Fibroblast of upper back skin (primary cell): ENCODE measurements at regions not wholly inside any gene's neighbourhood (a gene's known extent, or its start where the extent isn't known, plus 50 kb on each side); places are given as distances from the start of the nearest gene placed in this dataset.

Source experiments
- DNase-seq: peaks from one replicate; pipeline ENCODE4 v3.0.0-alpha.2; 2013

DNA sequence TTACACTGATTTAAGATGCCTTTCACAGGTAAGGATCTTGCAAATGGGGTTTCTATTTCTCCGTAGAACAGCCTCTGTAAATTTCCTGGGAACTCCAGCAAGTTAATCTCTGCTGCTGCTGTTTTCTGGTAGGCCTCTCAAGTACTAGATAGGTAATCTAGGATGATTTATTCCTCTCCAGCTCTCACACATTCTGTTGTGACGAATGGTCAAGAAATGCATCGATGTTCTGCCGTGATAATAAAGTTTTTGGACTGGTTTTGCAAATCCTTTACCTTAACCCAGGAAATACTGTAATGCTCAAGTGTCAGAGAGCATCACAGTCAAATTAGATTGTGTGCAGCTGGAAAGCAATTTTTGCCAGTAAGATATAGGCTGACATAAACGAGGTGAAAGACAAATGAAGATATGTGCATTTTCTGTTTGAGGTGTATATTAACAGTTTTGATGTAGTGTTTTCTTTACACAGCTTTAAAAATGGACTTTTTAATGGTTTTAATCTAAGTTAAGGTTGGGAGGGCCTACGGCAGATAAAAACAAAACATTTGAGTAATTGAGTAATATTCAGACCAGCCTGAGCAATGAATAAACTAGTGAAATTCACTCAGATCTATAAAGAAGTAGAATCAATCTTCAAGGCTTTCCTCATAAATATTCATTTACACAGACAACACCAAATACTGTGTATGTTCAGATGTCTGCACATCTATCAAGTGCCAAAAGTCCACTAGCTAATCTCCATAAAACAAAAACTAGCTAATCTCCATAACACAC is 300.6 kb upstream of the EDIL3 start:
- DNase-seq, result peak; percentile 24

- no peak for DNase-seq
Observed at GRCh38 chr5:84683594-84683993, 298.9 kb upstream of the EDIL3 start.

- peak; percentile 27 for DNase-seq
Observed at GRCh38 chr5:84682531-84682930, 297.9 kb upstream of the EDIL3 start.

DNA sequence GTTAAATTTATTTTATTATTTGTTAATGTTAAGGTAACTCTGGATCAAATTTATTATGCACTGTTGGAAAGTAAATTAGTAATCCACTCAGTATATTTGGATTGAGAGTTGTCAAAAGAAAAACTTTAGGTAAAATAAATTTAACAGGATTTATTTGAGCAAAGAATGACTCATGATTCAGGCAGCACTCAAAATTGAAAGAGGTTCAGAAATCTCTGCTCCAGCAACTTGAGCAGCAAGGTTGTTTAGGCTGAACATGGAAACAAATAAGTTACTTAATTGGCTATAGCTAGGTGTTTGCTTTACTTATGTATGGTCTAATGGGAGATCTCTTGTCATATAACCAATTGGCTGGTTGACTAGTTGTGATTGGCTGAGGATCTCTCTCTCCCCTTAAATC is 296.2 kb upstream of the EDIL3 start:
- no peak for DNase-seq

DNA sequence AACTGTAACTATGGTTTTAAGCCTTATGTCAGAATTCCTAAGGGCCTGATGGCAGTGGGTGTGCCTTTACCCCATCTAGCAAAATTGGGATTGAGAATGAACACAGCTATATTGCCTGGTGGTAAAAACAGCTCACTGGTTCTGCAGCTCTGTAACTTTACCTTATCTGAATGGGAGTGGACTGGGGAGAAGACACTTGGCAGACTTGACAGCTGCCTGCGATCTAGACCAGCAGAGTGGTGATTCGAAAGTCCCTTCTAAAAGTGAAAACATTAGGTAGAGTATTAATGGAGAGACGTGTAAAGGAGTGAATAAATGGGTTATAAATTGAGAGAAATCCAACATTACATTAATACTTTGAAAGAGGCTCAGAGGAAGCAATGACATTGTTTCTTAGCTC is 289.1 kb upstream of the EDIL3 start:
- no peak for DNase-seq

- DNase-seq, result no peak
Observed at GRCh38 chr5:84667576-84667975, 282.9 kb upstream of the EDIL3 start.

GRCh38 chr5:84650429-84650828 is 265.7 kb upstream of the EDIL3 start:
- DNase-seq, result no peak

- no peak for DNase-seq
Observed at GRCh38 chr5:84647581-84647980, 262.9 kb upstream of the EDIL3 start.

DNA sequence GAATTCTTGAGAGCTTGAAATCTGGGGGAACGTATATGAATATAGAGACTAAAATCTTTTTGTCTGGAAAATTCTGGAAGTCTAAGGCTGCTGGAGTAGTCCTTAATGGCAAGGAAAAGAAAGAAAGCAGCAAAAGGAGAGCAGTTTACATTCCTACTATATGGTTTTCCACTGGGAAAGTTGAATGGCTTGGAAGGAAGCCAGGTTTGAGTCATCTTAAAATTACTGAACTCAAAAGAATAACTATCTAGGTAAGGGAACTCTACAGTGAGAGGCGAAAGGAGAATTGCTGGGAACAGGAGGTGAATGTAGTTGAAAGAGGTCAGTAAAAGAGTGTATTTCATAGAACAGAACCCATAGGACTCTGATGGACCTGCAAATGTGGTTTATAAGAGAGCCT is 258.1 kb upstream of the EDIL3 start:
- DNase-seq, result peak; percentile 84

- DNase-seq, result no peak
Observed at GRCh38 chr5:84642324-84642723, 257.6 kb upstream of the EDIL3 start.

DNA sequence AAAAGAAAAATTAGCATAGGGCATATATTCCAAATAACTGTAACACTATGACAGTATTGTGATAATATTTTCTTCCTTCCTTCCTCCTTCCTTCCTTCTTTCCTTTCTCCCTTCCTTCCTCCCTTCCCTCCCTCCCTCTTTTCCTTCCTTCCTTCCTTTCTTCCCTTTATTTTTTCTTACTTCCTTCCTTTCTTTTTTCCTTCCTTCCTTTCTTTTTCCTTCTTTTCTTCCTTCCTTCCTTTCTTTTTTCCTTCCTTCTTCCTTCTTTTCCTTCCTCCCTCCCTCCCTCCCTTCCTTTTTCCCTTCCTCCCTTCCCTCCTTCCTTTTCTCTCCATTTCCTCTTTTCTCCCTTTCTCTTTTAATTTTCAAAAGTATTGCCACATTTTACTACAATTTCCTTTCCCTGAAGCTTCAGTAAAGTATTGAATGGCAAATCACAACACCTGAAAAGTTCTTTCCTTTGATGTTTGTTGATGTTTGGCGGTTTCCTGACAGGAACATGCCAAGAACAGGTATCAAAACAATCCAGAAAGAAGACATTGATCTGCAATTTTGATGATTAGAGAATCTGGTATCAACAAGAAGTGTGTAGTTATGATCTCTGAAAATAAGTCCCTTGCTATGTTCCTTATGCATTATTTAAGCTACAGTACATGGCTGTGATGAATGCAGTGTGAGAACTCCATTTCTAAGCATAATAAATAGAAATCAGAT is 253.1 kb upstream of the EDIL3 start:
- no peak for DNase-seq

- no peak for DNase-seq
Observed at GRCh38 chr5:84635235-84636055, 250.8 kb upstream of the EDIL3 start.

DNA sequence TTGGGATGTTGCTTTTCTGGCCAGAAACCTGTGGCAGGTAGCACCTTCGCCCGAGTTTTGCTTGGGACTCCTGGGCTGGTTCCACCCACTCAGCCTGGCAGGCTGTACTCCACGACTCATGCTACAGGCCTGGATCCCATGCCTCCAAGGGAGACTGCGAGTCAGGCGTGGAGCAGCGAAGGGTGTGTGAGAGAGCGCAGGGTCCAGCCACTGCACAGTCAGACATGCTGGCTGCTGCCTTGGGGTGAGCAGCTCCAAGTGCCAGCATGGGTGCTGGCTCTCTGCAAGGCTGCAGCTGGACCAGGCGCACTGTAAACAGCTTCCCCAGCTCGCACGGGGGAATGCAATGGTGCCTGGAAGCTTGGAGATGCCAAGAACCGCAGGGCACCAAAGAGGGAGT is 249.6 kb upstream of the EDIL3 start:
- DNase-seq, result no peak

- no peak for DNase-seq
Observed at GRCh38 chr5:84632418-84632817, 247.7 kb upstream of the EDIL3 start.

- no peak for DNase-seq
Observed at GRCh38 chr5:84628918-84629317, 244.2 kb upstream of the EDIL3 start.

DNA sequence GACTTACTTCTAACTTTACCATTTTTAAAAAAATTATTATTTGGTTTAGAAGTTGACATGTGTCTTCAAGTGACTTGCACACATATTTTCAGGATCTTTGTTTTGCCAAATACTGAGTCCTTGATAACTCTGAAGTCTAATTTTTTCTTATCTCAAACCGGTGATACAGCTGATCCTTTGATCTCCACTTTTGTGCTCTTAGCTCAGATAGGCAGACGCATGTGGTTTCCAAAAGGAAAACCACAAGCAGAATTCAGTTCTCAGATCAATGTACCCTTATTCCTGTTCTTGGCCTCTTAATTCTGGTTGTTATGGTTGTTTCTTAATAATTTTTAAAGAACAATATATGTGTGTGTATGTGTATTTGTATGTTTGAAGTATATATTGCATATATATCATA is 238.3 kb upstream of the EDIL3 start:
- DNase-seq, result no peak

DNA sequence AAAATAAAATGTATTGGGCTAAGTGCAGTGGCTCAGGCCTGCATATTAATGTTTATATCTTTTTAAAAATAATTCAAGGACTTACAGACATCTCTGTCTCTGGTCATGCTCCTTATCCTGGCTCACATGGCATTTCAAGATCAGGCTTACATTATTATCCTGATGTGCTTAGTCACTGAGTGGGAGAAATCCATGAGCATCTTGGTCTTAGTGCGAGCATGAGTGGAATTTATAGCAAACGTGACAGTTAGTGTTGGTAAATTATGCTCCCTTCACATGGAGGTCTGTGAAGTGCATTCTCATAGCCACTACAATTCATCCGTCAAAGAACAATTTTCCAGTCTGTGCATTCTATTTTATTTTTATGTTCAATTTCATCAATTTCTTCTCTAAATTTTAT is 237.8 kb upstream of the EDIL3 start:
- DNase-seq, result no peak

DNA sequence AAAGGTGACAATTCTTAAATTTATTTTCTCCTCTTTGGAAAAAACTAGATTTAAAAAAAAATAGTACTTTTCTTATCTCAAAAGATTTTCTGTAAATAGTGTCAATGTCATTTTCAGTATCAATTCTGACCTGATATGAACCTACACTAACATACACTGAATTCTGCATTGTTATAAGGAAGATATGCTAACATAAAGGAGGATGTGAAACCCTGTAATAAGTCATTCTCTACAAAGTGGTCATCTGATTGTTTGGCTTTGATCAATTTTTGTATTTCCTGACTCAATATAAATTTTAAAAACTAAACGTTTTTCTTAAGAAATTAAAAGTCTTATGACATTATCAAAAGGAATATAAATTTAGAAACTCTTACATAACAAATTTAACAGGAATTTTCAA is 233.6 kb upstream of the EDIL3 start:
- no peak for DNase-seq

DNA sequence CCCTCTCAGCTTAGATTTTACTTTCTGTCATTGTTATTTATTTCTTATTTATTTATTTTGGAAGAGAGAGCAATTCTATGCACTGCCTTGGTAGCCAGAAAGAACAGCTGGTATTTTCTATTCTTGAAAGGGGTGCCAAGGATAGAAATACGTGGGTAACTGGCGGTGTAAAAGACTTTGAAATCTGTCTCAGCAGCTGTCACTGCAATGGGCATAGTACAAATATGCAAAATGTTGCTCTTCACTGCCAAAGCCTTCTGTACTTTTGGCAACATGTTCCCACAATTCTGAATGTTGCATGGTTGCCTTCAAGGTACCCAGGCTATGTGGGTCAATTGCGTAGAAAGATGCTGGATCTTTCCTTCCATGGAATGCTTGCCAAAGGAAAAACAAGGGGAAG is 230.2 kb upstream of the EDIL3 start:
- DNase-seq, result no peak

DNA sequence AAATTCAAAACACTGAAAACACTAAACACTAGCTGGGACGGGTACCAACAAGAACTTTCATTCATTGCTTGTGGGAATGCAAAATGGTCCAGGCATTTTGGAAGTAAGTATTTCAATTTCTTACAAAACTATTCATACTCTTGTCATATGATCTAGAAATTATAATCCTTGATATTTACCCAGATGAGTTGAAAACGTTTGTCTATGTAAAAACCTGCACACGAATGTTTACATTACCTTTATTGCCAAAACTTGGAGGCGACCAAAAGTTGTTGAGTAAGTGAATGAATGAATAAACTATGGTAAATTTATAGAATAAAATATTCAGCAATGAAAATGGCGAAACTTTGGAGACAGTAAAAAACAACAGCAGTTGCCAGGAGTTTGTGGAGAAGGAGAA is 222.1 kb upstream of the EDIL3 start:
- no peak for DNase-seq

DNA sequence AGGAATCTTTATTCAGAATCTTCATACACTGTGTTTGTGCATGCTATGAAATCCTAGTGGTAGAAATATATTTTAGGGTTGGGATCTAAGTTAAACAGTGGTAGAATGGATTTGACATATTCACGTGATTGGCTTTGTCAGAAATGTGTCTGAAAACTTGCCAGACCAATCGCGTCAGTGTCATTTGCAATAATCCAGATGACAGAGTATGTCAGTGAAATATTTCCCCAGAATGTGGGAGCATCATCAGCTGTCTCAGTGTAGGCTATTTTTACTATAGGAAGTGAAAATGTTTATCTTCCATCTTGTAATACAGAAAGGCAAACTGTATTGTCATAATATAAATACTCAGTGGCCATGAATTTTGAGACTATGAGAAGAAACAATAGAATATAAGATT is 220.6 kb upstream of the EDIL3 start:
- DNase-seq, result peak; percentile 32

DNA sequence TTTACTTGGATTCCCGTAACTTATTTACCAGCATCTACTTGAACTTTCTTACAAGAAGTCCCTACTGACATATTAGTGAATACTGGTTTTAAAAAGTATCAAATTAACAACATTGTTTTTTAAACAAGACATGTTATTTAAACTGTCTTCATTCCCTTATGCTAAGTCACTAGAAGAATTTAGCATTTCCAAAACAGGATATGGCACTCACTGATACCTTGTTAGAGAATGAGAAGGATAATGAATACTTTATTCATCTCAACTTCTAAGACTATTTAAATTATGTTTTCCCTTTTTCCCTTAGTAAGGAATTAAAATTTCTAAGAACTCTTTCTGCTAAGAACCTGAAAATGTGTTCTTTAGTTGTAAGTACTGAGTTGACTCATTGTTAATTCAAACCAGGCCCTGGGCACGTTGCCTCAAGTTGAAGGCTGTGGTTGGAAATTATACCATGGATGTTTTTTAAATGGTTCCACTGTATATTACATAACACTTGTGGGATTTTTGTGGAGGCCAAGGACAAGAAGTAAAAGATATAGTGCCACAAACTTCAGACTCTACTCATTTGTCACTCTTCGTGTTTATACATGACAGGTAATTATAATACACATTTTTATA is 219.0 kb upstream of the EDIL3 start:
- peak; percentile 98 for DNase-seq

DNA sequence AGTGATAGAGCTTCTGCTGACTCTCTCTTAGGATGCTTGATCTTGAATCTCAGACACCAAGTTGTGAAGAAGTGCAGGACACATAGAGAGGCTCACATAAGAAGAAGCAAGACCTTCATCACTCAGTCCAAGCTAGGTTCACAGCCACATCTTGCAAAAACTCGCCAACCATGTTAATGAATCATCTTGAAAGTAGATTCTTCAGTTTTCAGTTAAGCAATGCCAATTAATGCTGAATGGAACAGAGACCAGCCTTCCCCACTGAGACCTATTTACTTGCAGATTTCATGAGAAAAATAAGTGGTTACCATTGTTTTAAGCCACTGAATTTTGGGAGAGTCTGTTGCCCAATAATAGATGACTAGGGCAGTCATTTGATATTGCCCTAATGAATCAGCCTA is 217.7 kb upstream of the EDIL3 start:
- peak; percentile 25 for DNase-seq
